Neural cell (in vitro differentiated cells): ENCODE measurements at regions not wholly inside any gene's neighbourhood (a gene's known extent, or its start where the extent isn't known, plus 50 kb on each side); places are given as distances from the start of the nearest gene placed in this dataset.
"Not testable (repeated sequence)": the region's sequence is repeated elsewhere in the genome, so short reads cannot be mapped to it uniquely, and the experiment has no call there.

Experiments used
- H2AFZ ChIP-seq: fragments of 200-600, 300-800 bp; sonication (generic), shearing (Covaris generic); 2 replicates; pipeline ENCODE4 v1.6.0; 2014; ENCODE audit warnings: low read depth, mild to moderate bottlenecking, antibody characterized with exemption, low read length, moderate library complexity
- H3F3A ChIP-seq: fragments of 200-600 bp; shearing (Covaris generic); 2 replicates; pipeline ENCODE4 v1.6.1; 2016; ENCODE audit warnings: mild to moderate bottlenecking, moderate library complexity, mixed read lengths, antibody characterized with exemption, low read length; ENCODE audit not compliant: insufficient read depth, poor library complexity, severe bottlenecking
- H3K27ac ChIP-seq: fragments of 200-600, 300-800 bp; sonication (generic), shearing (Covaris generic); 2 replicates; pipeline ENCODE4 v1.5.1; 2014; ENCODE audit warnings: mild to moderate bottlenecking, low read length, moderate library complexity
- H3K27me3 ChIP-seq: fragments of 300-800, 200-600 bp; sonication (generic), shearing (Covaris generic); 2 replicates; pipeline ENCODE4 v1.6.0; 2014; ENCODE audit warnings: mild to moderate bottlenecking, low read depth, low read length, moderate library complexity; ENCODE audit not compliant: insufficient read depth
- H3K36me3 ChIP-seq: fragments of 300-800, 200-600 bp; sonication (generic), shearing (Covaris generic); 2 replicates; pipeline ENCODE4 v1.5.1; 2014; ENCODE audit warnings: mild to moderate bottlenecking, antibody characterized with exemption, low read length, moderate library complexity; ENCODE audit not compliant: insufficient read depth
- H3K4me2 ChIP-seq: fragments of 300-800, 200-600 bp; sonication (generic), shearing (Covaris generic); 2 replicates; pipeline ENCODE4 v1.6.0; 2014; ENCODE audit warnings: mild to moderate bottlenecking, low read length
- H3K4me3 ChIP-seq: fragments of 300-800, 200-600 bp; sonication (generic), shearing (Covaris generic); 2 replicates; pipeline ENCODE4 v1.5.1; 2014; ENCODE audit warnings: mild to moderate bottlenecking, low read length, moderate library complexity
- H3K79me2 ChIP-seq: fragments of 200-600 bp; shearing (Covaris generic); replicated peaks from 2 replicates; pipeline ENCODE4 v1.6.0; 2014; ENCODE audit warnings: mild to moderate bottlenecking, low read length, moderate library complexity; ENCODE audit not compliant: insufficient read depth
- H3K9ac ChIP-seq: fragments of 300-800, 200-600 bp; sonication (generic), shearing (Covaris generic); 2 replicates; pipeline ENCODE4 v1.6.1; 2016; ENCODE audit warnings: mild to moderate bottlenecking, low read length, mixed read lengths
- H3K9me2 ChIP-seq: fragments of 200-600 bp; shearing (Covaris generic); 2 replicates; pipeline ENCODE4 v1.6.1; 2016; ENCODE audit warnings: mild to moderate bottlenecking, low read length, mixed read lengths; ENCODE audit not compliant: insufficient read depth
- H3K9me3 ChIP-seq: fragments of 200-600, 300-800 bp; sonication (generic), shearing (Covaris generic); 2 replicates; pipeline ENCODE4 v1.6.1; 2016; ENCODE audit warnings: mild to moderate bottlenecking, mixed run types, low read length, moderate library complexity, mixed read lengths
- H4K20me1 ChIP-seq: fragments of 200-600 bp; shearing (Covaris generic); 2 replicates; pipeline ENCODE4 v1.6.1; 2016; ENCODE audit warnings: mild to moderate bottlenecking, mixed run types; ENCODE audit not compliant: insufficient read depth
- CTCF ChIP-seq: fragments of 450-650 bp; IDR thresholded peaks from 2 replicates; pipeline ENCODE4 v1.5.1; 2014; ENCODE audit warnings: antibody characterized with exemption, mild to moderate bottlenecking, moderate library complexity; ENCODE audit not compliant: poor library complexity, severe bottlenecking
- EP300 ChIP-seq: fragments of 450-650 bp; conservative IDR thresholded peaks from 2 replicates; pipeline ENCODE4 v1.6.1; 2014; ENCODE audit warnings: antibody characterized with exemption, mild to moderate bottlenecking, moderate library complexity; ENCODE audit not compliant: poor library complexity, severe bottlenecking
- EZH2 ChIP-seq: fragments of 200-600, 300-800 bp; shearing (Covaris generic), sonication (generic); IDR thresholded peaks from 2 replicates; pipeline ENCODE4 v1.6.1; 2014; ENCODE audit warnings: antibody characterized with exemption, low read length, borderline replicate concordance, mild to moderate bottlenecking; ENCODE audit not compliant: insufficient read depth, poor library complexity, severe bottlenecking
- MXI1 ChIP-seq: fragments of 450-650 bp; conservative IDR thresholded peaks from 2 replicates; pipeline ENCODE4 v1.6.1; 2014; ENCODE audit warnings: antibody characterized with exemption, mild to moderate bottlenecking; ENCODE audit not compliant: poor library complexity, severe bottlenecking
- POLR2AphosphoS5 ChIP-seq: IDR thresholded peaks from 2 replicates; pipeline ENCODE4 v1.6.1; 2012
- RAD21 ChIP-seq: fragments of 450-650 bp; conservative IDR thresholded peaks from 2 replicates; pipeline ENCODE4 v1.6.1; 2014; ENCODE audit warnings: antibody characterized with exemption, mild to moderate bottlenecking, moderate library complexity
- REST ChIP-seq: IDR thresholded peaks from 2 replicates; pipeline ENCODE4 v1.6.1; 2012; ENCODE audit warnings: borderline replicate concordance
- SMC3 ChIP-seq: fragments of 450-650 bp; conservative IDR thresholded peaks from 2 replicates; pipeline ENCODE4 v1.6.1; 2014; ENCODE audit warnings: antibody characterized with exemption, mild to moderate bottlenecking, moderate library complexity; ENCODE audit not compliant: poor library complexity
- TAF1 ChIP-seq: IDR thresholded peaks from 2 replicates; pipeline ENCODE4 v1.6.1; 2012; ENCODE audit warnings: low read depth

- Histone ChIP-seq H2AFZ (no peak overlapping the region), H3K9me3 (no peaks in the 10 kb centered on the region), H3K27me3 (no peaks in the 10 kb centered on the region), H3F3A (no peaks in the 10 kb centered on the region), H3K27ac (no peak overlapping the region), H3K4me3 (no peak overlapping the region), H3K9ac (no peak overlapping the region), H3K4me2 (no peak overlapping the region), H4K20me1 (no peaks in the 10 kb centered on the region), H3K79me2 (no peaks in the 10 kb centered on the region), H3K9me2 (no peaks in the 10 kb centered on the region), H3K36me3 (no peaks in the 10 kb centered on the region)
- no peak for TF ChIP-seq EZH2
- no peak for TF ChIP-seq RAD21
- no peak for TF ChIP-seq CTCF
- no peak for TF ChIP-seq EP300
- no peak for TF ChIP-seq REST
- TF ChIP-seq MXI1: no peak
- TF ChIP-seq POLR2AphosphoS5: no peak
- no peak for TF ChIP-seq SMC3
- no peak for TF ChIP-seq TAF1
Measured at GRCh38 chr9:3647652-3648051, 121.9 kb upstream of the RFX3 start.

- no peak overlapping the region for H2AFZ ChIP-seq
- no peaks in the 10 kb centered on the region for H3K9me2 ChIP-seq
- H3K4me2 ChIP-seq: no peak overlapping the region
- H3F3A ChIP-seq: no peaks in the 10 kb centered on the region
- H3K9me3 ChIP-seq: no peaks in the 10 kb centered on the region
- TF ChIP-seq EZH2 (no peak), SMC3 (no peak), TAF1 (no peak), RAD21 (no peak), REST (no peak), POLR2AphosphoS5 (no peak), MXI1 (no peak), EP300 (no peak), CTCF (no peak)
- H3K36me3 ChIP-seq: no peaks in the 10 kb centered on the region
- H3K4me3 ChIP-seq: no peak overlapping the region
- H3K27ac ChIP-seq: no peak overlapping the region
- no peaks in the 10 kb centered on the region for H4K20me1 ChIP-seq
- no peaks in the 10 kb centered on the region for H3K27me3 ChIP-seq
- no peak overlapping the region for H3K9ac ChIP-seq
- H3K79me2 ChIP-seq: no peaks in the 10 kb centered on the region
Measured at GRCh38 chr9:3646226-3646625, 120.4 kb upstream of the RFX3 start.

- H3K27me3 ChIP-seq, H2AFZ ChIP-seq, H3K4me2 ChIP-seq, H3K9me2 ChIP-seq, H3K9ac ChIP-seq, H3K79me2 ChIP-seq, H3K36me3 ChIP-seq, H3K4me3 ChIP-seq, H3K9me3 ChIP-seq, H4K20me1 ChIP-seq, H3K27ac ChIP-seq, H3F3A ChIP-seq: not testable (repeated sequence)
Measured at GRCh38 chr9:3642075-3642474, 116.3 kb upstream of the RFX3 start.
